ENCODE measurements at regions not wholly inside any gene's neighbourhood (a gene's known extent, or its start where the extent isn't known, plus 50 kb on each side); places are given as distances from the start of the nearest gene placed in this dataset.

DNA sequence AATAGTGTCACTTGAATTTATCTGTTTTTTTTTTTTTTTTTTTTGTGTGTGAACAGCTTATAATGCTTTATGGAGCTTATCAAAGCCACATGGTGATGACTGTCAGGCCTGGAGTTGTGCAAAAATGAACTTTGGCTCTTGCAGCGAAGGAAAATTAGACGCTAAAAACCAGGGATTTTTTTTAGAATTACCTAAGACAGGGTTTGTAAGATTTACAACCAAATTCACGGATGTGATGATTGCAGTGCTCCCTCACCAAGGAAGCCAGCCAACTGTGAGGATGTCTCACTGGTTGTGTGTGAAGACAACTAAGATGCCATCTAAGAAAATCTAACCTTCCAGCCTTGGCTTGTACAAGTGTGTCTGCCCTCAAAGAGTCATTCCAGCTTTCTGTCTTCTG lies 127.1 kb upstream of the SLC4A4 start:
- TF ChIP-seq, protein P1, sequence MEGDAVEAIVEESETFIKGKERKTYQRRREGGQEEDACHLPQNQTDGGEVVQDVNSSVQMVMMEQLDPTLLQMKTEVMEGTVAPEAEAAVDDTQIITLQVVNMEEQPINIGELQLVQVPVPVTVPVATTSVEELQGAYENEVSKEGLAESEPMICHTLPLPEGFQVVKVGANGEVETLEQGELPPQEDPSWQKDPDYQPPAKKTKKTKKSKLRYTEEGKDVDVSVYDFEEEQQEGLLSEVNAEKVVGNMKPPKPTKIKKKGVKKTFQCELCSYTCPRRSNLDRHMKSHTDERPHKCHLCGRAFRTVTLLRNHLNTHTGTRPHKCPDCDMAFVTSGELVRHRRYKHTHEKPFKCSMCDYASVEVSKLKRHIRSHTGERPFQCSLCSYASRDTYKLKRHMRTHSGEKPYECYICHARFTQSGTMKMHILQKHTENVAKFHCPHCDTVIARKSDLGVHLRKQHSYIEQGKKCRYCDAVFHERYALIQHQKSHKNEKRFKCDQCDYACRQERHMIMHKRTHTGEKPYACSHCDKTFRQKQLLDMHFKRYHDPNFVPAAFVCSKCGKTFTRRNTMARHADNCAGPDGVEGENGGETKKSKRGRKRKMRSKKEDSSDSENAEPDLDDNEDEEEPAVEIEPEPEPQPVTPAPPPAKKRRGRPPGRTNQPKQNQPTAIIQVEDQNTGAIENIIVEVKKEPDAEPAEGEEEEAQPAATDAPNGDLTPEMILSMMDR (conservative IDR thresholded peaks at IDR 0.05 in 1 of 2, IDR thresholded peaks at IDR 0.05 in 1 of 2; ENCODE audit: low read depth in 1 of 2, low read length in 2 of 2), result no peak
- no peak for TF ChIP-seq EZH2 (IDR thresholded peaks at IDR 0.05; ENCODE audit: low read length, missing control alignments)
